Gastroesophageal sphincter (tissue), 4 donors: ENCODE measurements at regions not wholly inside any gene's neighbourhood (a gene's known extent, or its start where the extent isn't known, plus 50 kb on each side); places are given as distances from the start of the nearest gene placed in this dataset.

ENCODE experiments used
- ATAC-seq: fragments of 150-250 bp; one replicate; pipeline ENCODE4 v1.9.1; 2016; ENCODE audit warnings: mild to moderate bottlenecking, moderate library complexity
- H3K27ac ChIP-seq, 4 donors: fragments of 200-600 bp; sonication (generic) in 3 of 4; 1 replicate in 3 of 4; 2 replicates in 1 of 4; pipeline ENCODE4 v1.5.1; 2016 to 2019
- H3K27me3 ChIP-seq: fragments of 200-600 bp; sonication (generic); one replicate; pipeline ENCODE4 v1.5.1; 2019
- H3K36me3 ChIP-seq, 2 donors: fragments of 200-600 bp; sonication (generic); one replicate each; pipeline ENCODE4 v1.5.1; 2019; ENCODE audit warnings: control low read depth in 1 of 2
- H3K4me1 ChIP-seq, 3 donors: fragments of 200-600 bp; sonication (generic); 1 replicate in 2 of 3; 2 replicates in 1 of 3; pipeline ENCODE4 v1.5.1; 2016 to 2019; ENCODE audit warnings: control low read depth in 2 of 3
- H3K4me3 ChIP-seq, 2 donors: fragments of 200-600 bp; sonication (generic); one replicate each; pipeline ENCODE4 v1.5.1; 2019; ENCODE audit warnings: mild to moderate bottlenecking in 1 of 2, moderate library complexity in 1 of 2
- H3K9me3 ChIP-seq, 3 donors: fragments of 200-600 bp; sonication (generic); one replicate each; pipeline ENCODE4 v1.5.1; 2017 to 2019; ENCODE audit warnings: control low read depth in 2 of 3
- CTCF ChIP-seq, 4 experiments: fragments of 200-600 bp in 2 of 4; fragments of 450-650 bp in 2 of 4; sonication (generic) in 1 of 4; IDR thresholded peaks; one replicate each; pipeline ENCODE4 v1.5.1; 2017 to 2019; ENCODE audit warnings: antibody characterized with exemption in 4 of 4, mild to moderate bottlenecking in 2 of 4, moderate library complexity in 2 of 4
- EP300 ChIP-seq: sonication (generic); formaldehyde crosslinking; IDR thresholded peaks from one replicate; pipeline ENCODE4 v1.6.1; 2017; ENCODE audit warnings: antibody characterized with exemption, mild to moderate bottlenecking
- POLR2A ChIP-seq, 2 donors: fragments of 450-650 bp; IDR thresholded peaks; one replicate each; pipeline ENCODE4 v1.6.1; 2017; ENCODE audit warnings: antibody characterized with exemption in 2 of 2, mild to moderate bottlenecking in 2 of 2, moderate library complexity in 1 of 2
- POLR2AphosphoS5 ChIP-seq: sonication (generic); formaldehyde crosslinking; IDR thresholded peaks from one replicate; pipeline ENCODE4 v1.6.1; 2017; ENCODE audit warnings: antibody characterized with exemption
- WGBS, 2 donors: methylation state at CpG; one replicate each; pipeline ENCODE4 v1.1.5; 2018; ENCODE audit warnings: low coverage in 1 of 2; 5-methylcytosine and 5-hydroxymethylcytosine counted together

- peaks cover 0 to 3% (median 0%) of the 10 kb centered on the region in 3 donors for H3K9me3 ChIP-seq
- no peak overlapping the region for H3K4me3 ChIP-seq
- H3K4me1 ChIP-seq = no peaks in the 10 kb centered on the region
- no peaks in the 10 kb centered on the region for H3K27me3 ChIP-seq
- no peaks in the 10 kb centered on the region for H3K36me3 ChIP-seq
- no peak for TF ChIP-seq EP300
- no peak for TF ChIP-seq POLR2A (IDR thresholded peaks at IDR 0.05)
- no peak for TF ChIP-seq CTCF (IDR thresholded peaks at IDR 0.05)
- TF ChIP-seq POLR2AphosphoS5 = no peak
- no peak overlapping the region for H3K27ac ChIP-seq
- WGBS, 2 donors = 71 to 83% methylated on average over 1 of the region's 2 CpGs
- ATAC-seq = no peak
Measured at GRCh38 chr11:28863422-28863821, 755.2 kb downstream of the METTL15 start.

- H3K4me1 ChIP-seq = no peaks in the 10 kb centered on the region
- H3K36me3 ChIP-seq = no peaks in the 10 kb centered on the region
- ATAC-seq = no peak
- 19 to 24% methylated on average over 2 of the region's 2 CpGs for WGBS, 2 donors
- H3K9me3 ChIP-seq = peaks cover 0 to 17% (median 0%) of the 10 kb centered on the region in 3 donors
- H3K27ac ChIP-seq = no peak overlapping the region
- no peaks in the 10 kb centered on the region for H3K27me3 ChIP-seq
- TF ChIP-seq CTCF (IDR thresholded peaks at IDR 0.05) (no peak), POLR2A (IDR thresholded peaks at IDR 0.05) (no peak), POLR2AphosphoS5 (no peak), EP300 (no peak)
- H3K4me3 ChIP-seq = no peak overlapping the region
Measured at GRCh38 chr11:28860893-28861292, 752.7 kb downstream of the METTL15 start.

GRCh38 chr11:28858076-28858475, 749.9 kb downstream of the METTL15 start:
- no peaks in the 10 kb centered on the region for H3K4me1 ChIP-seq
- peaks cover 0 to 17% (median 0%) of the 10 kb centered on the region in 3 donors for H3K9me3 ChIP-seq
- H3K27me3 ChIP-seq = no peaks in the 10 kb centered on the region
- H3K27ac ChIP-seq = no peak overlapping the region
- 44 to 56% methylated on average over 2 of the region's 2 CpGs for WGBS, 2 donors
- no peak overlapping the region for H3K4me3 ChIP-seq
- ATAC-seq = no peak
- H3K36me3 ChIP-seq = no peaks in the 10 kb centered on the region
- TF ChIP-seq POLR2A (IDR thresholded peaks at IDR 0.05) = no peak
- TF ChIP-seq CTCF (IDR thresholded peaks at IDR 0.05) = no peak
- no peak for TF ChIP-seq POLR2AphosphoS5
- TF ChIP-seq EP300 = no peak

GRCh38 chr11:28849053-28849452, 740.9 kb downstream of the METTL15 start:
- TF ChIP-seq POLR2A (IDR thresholded peaks at IDR 0.05) (no peak), CTCF (IDR thresholded peaks at IDR 0.05) (no peak), EP300 (no peak)
- H3K27ac ChIP-seq = no peak overlapping the region
- no peaks in the 10 kb centered on the region for H3K36me3 ChIP-seq
- H3K27me3 ChIP-seq = no peaks in the 10 kb centered on the region
- no peaks in the 10 kb centered on the region for H3K4me1 ChIP-seq
- ATAC-seq = no peak
- no peak overlapping the region for H3K4me3 ChIP-seq
- no peaks in the 10 kb centered on the region for H3K9me3 ChIP-seq

- Histone ChIP-seq H3K4me1 (no peaks in the 10 kb centered on the region), H3K36me3 (no peaks in the 10 kb centered on the region), H3K9me3 (no peaks in the 10 kb centered on the region), H3K4me3 (no peak overlapping the region), H3K27me3 (no peaks in the 10 kb centered on the region), H3K27ac (no peak overlapping the region)
- ATAC-seq = no peak
- WGBS, 2 donors = 83 to 100% methylated on average over 1 of the region's 1 CpG
- TF ChIP-seq EP300 (no peak), POLR2A (IDR thresholded peaks at IDR 0.05) (no peak), POLR2AphosphoS5 (no peak), CTCF (IDR thresholded peaks at IDR 0.05) (no peak)
Measured at GRCh38 chr11:28842716-28843115, 734.5 kb downstream of the METTL15 start.
